Panc1 (cell line): ENCODE measurements at regions not wholly inside any gene's neighbourhood (a gene's known extent, or its start where the extent isn't known, plus 50 kb on each side); places are given as distances from the start of the nearest gene placed in this dataset.

Source experiments
- ATAC-seq: fragments of 200-7000 bp; cut with Tn5 transposase; 2 replicates; pipeline ENCODE4 v1.9.1; 2020; ENCODE audit warnings: mild to moderate bottlenecking, moderate library complexity
- BruUV-seq: library from RNA; stranded (reverse); fragments of 400-500 nt; replicated peaks from 2 replicates; lab custom pipeline; 2021; lab: Mats Ljungman, UMichigan
- CTCF ChIA-PET: fragments of 300-600 bp; sonication (Branson Sonifier 250); formaldehyde crosslinking; loops from one replicate; lab custom pipeline; 2022; ENCODE audit warnings: antibody characterized with exemption; lab: Charles Lee
- POLR2A ChIA-PET: fragments of 300-600 bp; sonication (Branson Sonifier 250); formaldehyde crosslinking; loops from one replicate; lab custom pipeline; 2022; ENCODE audit warnings: antibody characterized with exemption; lab: Charles Lee
- DNase-seq: peaks from one replicate; pipeline ENCODE4 v3.0.0-alpha.2; 2010; ENCODE audit warnings: low read depth, low spot score
- H3K27ac ChIP-seq: 2 replicates; pipeline ENCODE4 v1.5.1; 2011; ENCODE audit warnings: mild to moderate bottlenecking, low read length, inconsistent platforms
- H3K27me3 ChIP-seq: fragments of 200-500 bp; sonication (Bioruptor generic); 2 replicates; pipeline ENCODE4 v1.6.0; 2014; ENCODE audit warnings: low read length, inconsistent platforms; ENCODE audit not compliant: control insufficient read depth, insufficient read depth
- H3K36me3 ChIP-seq: fragments of 200-500 bp; sonication (Bioruptor generic); 2 replicates; pipeline ENCODE4 v1.5.1; 2014; ENCODE audit warnings: inconsistent platforms, mild to moderate bottlenecking, low read length, moderate library complexity; ENCODE audit not compliant: control insufficient read depth, insufficient read depth
- H3K4me1 ChIP-seq: 2 replicates; pipeline ENCODE4 v1.5.1; 2011; ENCODE audit warnings: inconsistent platforms, mild to moderate bottlenecking, low read length, moderate library complexity; ENCODE audit not compliant: control insufficient read depth, insufficient read depth
- H3K4me3 ChIP-seq, 2 experiments: 2 replicates each; pipeline ENCODE4 v1.5.1; 2011 to 2012; ENCODE audit warnings: low read depth in 2 of 2, low read length in 2 of 2, mild to moderate bottlenecking in 2 of 2, inconsistent platforms in 1 of 2, moderate library complexity in 1 of 2
- H3K9me3 ChIP-seq: fragments of 200-500 bp; sonication (Bioruptor generic); 2 replicates; pipeline ENCODE4 v1.5.1; 2014; ENCODE audit warnings: low read depth, mild to moderate bottlenecking, inconsistent platforms, low read length, moderate library complexity; ENCODE audit not compliant: control insufficient read depth, insufficient read depth
- POLR2AphosphoS5 ChIP-seq: IDR thresholded peaks from 2 replicates; pipeline ENCODE4 v1.6.1; 2012; ENCODE audit warnings: mild to moderate bottlenecking, low read depth, low read length, moderate library complexity
- SIN3A ChIP-seq: IDR thresholded peaks from 2 replicates; pipeline ENCODE4 v1.6.1; 2012; ENCODE audit warnings: low read depth, mild to moderate bottlenecking, low read length, moderate library complexity, borderline replicate concordance; ENCODE audit not compliant: insufficient read depth
- TCF7L2 ChIP-seq: IDR thresholded peaks from 2 replicates; pipeline ENCODE4 v1.6.1; 2011; ENCODE audit warnings: mild to moderate bottlenecking, low read depth, low read length, inconsistent platforms
- in situ Hi-C: cut with HindIII; loops from 2 replicates; pipeline ENCODE4 v1.10.0; 2016; ENCODE audit warnings: low sequenced_read_pairs, low pct_unique_long_range_greater_than_20kb
- intact Hi-C: fragments of 100-400 bp; cut with micrococcal nuclease; formaldehyde crosslinking; loops from one replicate; pipeline ENCODE4 v1.10.0; 2022; ENCODE audit not compliant: unreplicated experiment
- TF ChIP-seq, protein P1 (sequence below): fragments of 450-650 bp; IDR thresholded peaks from 2 replicates; pipeline ENCODE4 v1.5.1; 2017; ENCODE audit warnings: mild to moderate bottlenecking
- TF ChIP-seq, protein P2 (sequence below), 2 experiments: IDR thresholded peaks; 2 replicates each; pipeline ENCODE4 v1.6.1; 2011 to 2012; ENCODE audit warnings: low read depth in 2 of 2, control low read depth in 1 of 2, low read length in 1 of 2, mild to moderate bottlenecking in 1 of 2, moderate library complexity in 1 of 2; ENCODE audit not compliant: insufficient read depth in 1 of 2

DNA sequence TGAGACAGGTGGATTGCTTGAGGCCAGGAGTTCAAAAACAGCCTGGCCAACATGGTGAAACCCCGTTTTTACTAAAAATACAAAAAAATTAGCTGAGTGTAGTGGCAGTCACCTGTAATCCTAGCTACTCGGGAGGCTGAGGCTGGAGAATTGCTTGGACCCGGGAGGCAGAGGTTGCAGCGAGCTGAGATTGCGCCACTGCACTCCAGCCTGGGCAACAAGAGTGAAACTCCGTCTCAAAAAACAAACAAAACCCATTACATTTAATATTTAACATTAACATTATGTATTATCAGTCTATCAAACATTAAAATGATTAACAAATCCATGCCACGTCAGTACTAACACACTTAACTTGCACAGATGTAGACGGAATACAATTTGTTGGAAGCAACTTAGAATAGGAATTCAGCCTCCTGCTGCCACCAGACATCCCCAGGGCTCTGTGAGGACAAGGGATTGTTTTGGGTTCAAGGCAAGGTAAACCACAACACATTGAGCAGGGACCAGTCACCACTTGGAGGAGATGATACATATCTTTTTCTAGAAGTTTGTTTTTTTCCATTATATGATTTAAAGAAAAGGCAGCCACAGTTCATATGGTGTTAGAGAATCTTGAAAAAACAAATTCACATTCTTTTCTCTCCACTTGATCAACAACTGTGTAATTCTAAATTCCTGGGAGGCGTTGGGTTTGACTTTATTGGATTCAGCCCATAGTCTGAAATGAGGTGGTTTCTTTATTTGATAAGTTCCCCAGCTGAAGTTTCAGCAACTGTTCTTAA, 104.1 kb upstream of the BASP1 start:
- Histone ChIP-seq H3K36me3 (no peaks in the 10 kb centered on the region), H3K4me1 (peaks cover 32% of the 10 kb centered on the region), H3K27ac (peak overlapping the region; percentile 49), H3K4me3 (peak overlapping the region in 1 of 2 experiments; percentile 47; a peak in 2 of 4 replicates), H3K27me3 (no peaks in the 10 kb centered on the region), H3K9me3 (no peaks in the 10 kb centered on the region)
- ATAC-seq, result peak; percentile 53; the same call in 1 of the 2 replicates
- no peak for DNase-seq
- in situ Hi-C loops, result no loop called here
- POLR2A ChIA-PET, result no interaction called here
- no peak for TF ChIP-seq POLR2AphosphoS5
- TF ChIP-seq, protein P1, sequence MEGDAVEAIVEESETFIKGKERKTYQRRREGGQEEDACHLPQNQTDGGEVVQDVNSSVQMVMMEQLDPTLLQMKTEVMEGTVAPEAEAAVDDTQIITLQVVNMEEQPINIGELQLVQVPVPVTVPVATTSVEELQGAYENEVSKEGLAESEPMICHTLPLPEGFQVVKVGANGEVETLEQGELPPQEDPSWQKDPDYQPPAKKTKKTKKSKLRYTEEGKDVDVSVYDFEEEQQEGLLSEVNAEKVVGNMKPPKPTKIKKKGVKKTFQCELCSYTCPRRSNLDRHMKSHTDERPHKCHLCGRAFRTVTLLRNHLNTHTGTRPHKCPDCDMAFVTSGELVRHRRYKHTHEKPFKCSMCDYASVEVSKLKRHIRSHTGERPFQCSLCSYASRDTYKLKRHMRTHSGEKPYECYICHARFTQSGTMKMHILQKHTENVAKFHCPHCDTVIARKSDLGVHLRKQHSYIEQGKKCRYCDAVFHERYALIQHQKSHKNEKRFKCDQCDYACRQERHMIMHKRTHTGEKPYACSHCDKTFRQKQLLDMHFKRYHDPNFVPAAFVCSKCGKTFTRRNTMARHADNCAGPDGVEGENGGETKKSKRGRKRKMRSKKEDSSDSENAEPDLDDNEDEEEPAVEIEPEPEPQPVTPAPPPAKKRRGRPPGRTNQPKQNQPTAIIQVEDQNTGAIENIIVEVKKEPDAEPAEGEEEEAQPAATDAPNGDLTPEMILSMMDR, result no peak
- no peak for TF ChIP-seq TCF7L2
- TF ChIP-seq SIN3A, result no peak
- TF ChIP-seq, protein P2, sequence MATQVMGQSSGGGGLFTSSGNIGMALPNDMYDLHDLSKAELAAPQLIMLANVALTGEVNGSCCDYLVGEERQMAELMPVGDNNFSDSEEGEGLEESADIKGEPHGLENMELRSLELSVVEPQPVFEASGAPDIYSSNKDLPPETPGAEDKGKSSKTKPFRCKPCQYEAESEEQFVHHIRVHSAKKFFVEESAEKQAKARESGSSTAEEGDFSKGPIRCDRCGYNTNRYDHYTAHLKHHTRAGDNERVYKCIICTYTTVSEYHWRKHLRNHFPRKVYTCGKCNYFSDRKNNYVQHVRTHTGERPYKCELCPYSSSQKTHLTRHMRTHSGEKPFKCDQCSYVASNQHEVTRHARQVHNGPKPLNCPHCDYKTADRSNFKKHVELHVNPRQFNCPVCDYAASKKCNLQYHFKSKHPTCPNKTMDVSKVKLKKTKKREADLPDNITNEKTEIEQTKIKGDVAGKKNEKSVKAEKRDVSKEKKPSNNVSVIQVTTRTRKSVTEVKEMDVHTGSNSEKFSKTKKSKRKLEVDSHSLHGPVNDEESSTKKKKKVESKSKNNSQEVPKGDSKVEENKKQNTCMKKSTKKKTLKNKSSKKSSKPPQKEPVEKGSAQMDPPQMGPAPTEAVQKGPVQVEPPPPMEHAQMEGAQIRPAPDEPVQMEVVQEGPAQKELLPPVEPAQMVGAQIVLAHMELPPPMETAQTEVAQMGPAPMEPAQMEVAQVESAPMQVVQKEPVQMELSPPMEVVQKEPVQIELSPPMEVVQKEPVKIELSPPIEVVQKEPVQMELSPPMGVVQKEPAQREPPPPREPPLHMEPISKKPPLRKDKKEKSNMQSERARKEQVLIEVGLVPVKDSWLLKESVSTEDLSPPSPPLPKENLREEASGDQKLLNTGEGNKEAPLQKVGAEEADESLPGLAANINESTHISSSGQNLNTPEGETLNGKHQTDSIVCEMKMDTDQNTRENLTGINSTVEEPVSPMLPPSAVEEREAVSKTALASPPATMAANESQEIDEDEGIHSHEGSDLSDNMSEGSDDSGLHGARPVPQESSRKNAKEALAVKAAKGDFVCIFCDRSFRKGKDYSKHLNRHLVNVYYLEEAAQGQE (IDR thresholded peaks at IDR 0.05; ENCODE audit: insufficient read depth in 1 of 2, low read depth in 2 of 2, low read length in 1 of 2), result no peak
- no TSS peak for BruUV-seq
- CTCF ChIA-PET, result interaction anchor here (0.6 kb wide), 1 partner anchor 59 kb away, joined by 3 read pairs; no protein-coding TSS in a partner anchor
- intact Hi-C loops, result no loop called here

DNA sequence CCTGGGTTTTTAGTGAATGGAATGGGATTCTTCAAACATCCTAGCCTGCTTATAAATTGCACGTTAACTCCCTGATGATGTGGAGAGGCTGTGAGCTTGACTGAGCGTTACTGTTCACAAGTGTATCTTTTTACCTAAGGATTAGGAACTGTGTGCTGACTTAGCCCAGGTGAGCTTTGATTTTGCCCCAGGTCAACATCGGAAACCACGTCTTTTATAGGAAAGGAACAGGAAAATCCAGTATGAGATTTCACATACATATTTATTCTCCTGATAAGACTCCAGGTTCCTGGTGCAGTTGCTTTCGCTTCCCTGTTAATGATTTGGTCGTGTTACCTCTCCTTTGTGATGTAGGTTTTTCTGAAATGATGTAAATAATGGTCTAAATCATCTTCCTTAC, 103.2 kb upstream of the BASP1 start:
- POLR2A ChIA-PET, result interaction anchor here (0.6 kb wide), 1 partner anchor 11 kb away, joined by 4 read pairs; no protein-coding TSS in a partner anchor
- no peak for TF ChIP-seq TCF7L2
- TF ChIP-seq, protein P1, result no peak
- Histone ChIP-seq H3K9me3 (no peaks in the 10 kb centered on the region), H3K27ac (peak overlapping the region; percentile 49), H3K4me1 (peaks cover 40% of the 10 kb centered on the region), H3K4me3 (peak overlapping the region; percentile 3 to 47; a peak in 2 of 4 replicates), H3K27me3 (no peaks in the 10 kb centered on the region), H3K36me3 (no peaks in the 10 kb centered on the region)
- ATAC-seq (no peak), DNase-seq (no peak)
- CTCF ChIA-PET, result no interaction called here
- in situ Hi-C loops, result no loop called here
- intact Hi-C loops, result no loop called here
- BruUV-seq, result no TSS peak
